SK-N-SH (cell line): ENCODE measurements at regions not wholly inside any gene's neighbourhood (a gene's known extent, or its start where the extent isn't known, plus 50 kb on each side); places are given as distances from the start of the nearest gene placed in this dataset.
A peak's percentile ranks its signal among the peaks of the same experiment; 100 is the strongest.

Experiments used
- CTCF ChIA-PET: fragments of 300-600, 350-600 bp; formaldehyde crosslinking; extraction: SDS; loops from one replicate; lab custom pipeline; 2021; lab: Yijun Ruan, JAX
- POLR2A ChIA-PET: fragments of 350-600 bp; sonication (Branson Sonifier 250); formaldehyde crosslinking; extraction: SDS; loops from one replicate; lab custom pipeline; 2020; ENCODE audit warnings: antibody characterized with exemption, inconsistent platforms; lab: Yijun Ruan, JAX
- DNase-seq: peaks from one replicate; pipeline ENCODE4 v3.0.0; 2012
- H2AFZ ChIP-seq: fragments of 200-600 bp; sonication (generic); 2 replicates; pipeline ENCODE4 v1.8.1; 2016; ENCODE audit warnings: antibody characterized with exemption, mild to moderate bottlenecking, low read depth
- H3F3A ChIP-seq: fragments of 200-600 bp; sonication (generic); replicated peaks from 2 replicates; pipeline ENCODE3; 2016; ENCODE audit warnings: antibody characterized with exemption, mild to moderate bottlenecking; ENCODE audit not compliant: insufficient read depth
- H3K27ac ChIP-seq, 2 experiments: fragments of 200-500 bp in 1 of 2; fragments of 200-600 bp in 1 of 2; sonication (Bioruptor generic) in 1 of 2; sonication (generic), shearing (Covaris generic) in 1 of 2; 2 replicates each; pipeline versions ENCODE4 v1.5.1 to v1.6.1; 2014 to 2016; ENCODE audit warnings: low read depth in 2 of 2, inconsistent platforms in 1 of 2, low read length in 1 of 2, mild to moderate bottlenecking in 1 of 2, mixed read lengths in 1 of 2
- H3K27me3 ChIP-seq: fragments of 200-600 bp; sonication (generic), shearing (Covaris generic); 2 replicates; pipeline ENCODE4 v1.6.1; 2016; ENCODE audit warnings: mixed run types; ENCODE audit not compliant: insufficient read depth
- H3K36me3 ChIP-seq, 2 experiments: fragments of 200-500 bp in 1 of 2; fragments of 200-600 bp in 1 of 2; sonication (Bioruptor generic) in 1 of 2; sonication (generic) in 1 of 2; replicated peaks in 1 of 2; 2 replicates each; pipeline versions ENCODE3 to v1.5.1; 2014 to 2016; ENCODE audit warnings: low read length in 1 of 2, mild to moderate bottlenecking in 1 of 2; ENCODE audit not compliant: insufficient read depth in 2 of 2, control insufficient read depth in 1 of 2
- H3K4me1 ChIP-seq, 2 experiments: fragments of 200-500 bp in 1 of 2; fragments of 200-600 bp in 1 of 2; sonication (Bioruptor generic) in 1 of 2; sonication (generic), shearing (Covaris generic) in 1 of 2; 2 replicates each; pipeline versions ENCODE4 v1.5.1 to v1.6.1; 2014 to 2016; ENCODE audit warnings: low read depth in 1 of 2, low read length in 1 of 2, mixed run types in 1 of 2; ENCODE audit not compliant: insufficient read depth in 2 of 2, control insufficient read depth in 1 of 2
- H3K4me2 ChIP-seq: fragments of 200-600 bp; sonication (generic), shearing (Covaris generic); 2 replicates; pipeline ENCODE4 v1.6.1; 2017; ENCODE audit warnings: mixed run types
- H3K4me3 ChIP-seq, 2 experiments: fragments of 200-500 bp in 1 of 2; fragments of 200-600 bp in 1 of 2; sonication (Bioruptor generic) in 1 of 2; sonication (generic), shearing (Covaris generic) in 1 of 2; 2 replicates each; pipeline versions ENCODE4 v1.5.1 to v1.8.1; 2014 to 2016; ENCODE audit warnings: low read depth in 2 of 2, inconsistent platforms in 1 of 2, low read length in 1 of 2, mild to moderate bottlenecking in 1 of 2, mixed read lengths in 1 of 2, moderate library complexity in 1 of 2
- H3K79me2 ChIP-seq: fragments of 200-600 bp; sonication (generic); 2 replicates; pipeline ENCODE4 v1.8.1; 2017; ENCODE audit warnings: mild to moderate bottlenecking; ENCODE audit not compliant: insufficient read depth
- H3K9ac ChIP-seq: fragments of 200-600 bp; sonication (generic); 2 replicates; pipeline ENCODE4 v1.6.1; 2017; ENCODE audit warnings: mixed run types
- H3K9me2 ChIP-seq: fragments of 200-600 bp; sonication (generic); 2 replicates; pipeline ENCODE4 v1.6.1; 2017; ENCODE audit warnings: mixed run types
- H3K9me3 ChIP-seq: fragments of 200-600 bp; sonication (generic); 2 replicates; pipeline ENCODE4 v1.6.1; 2017; ENCODE audit warnings: mixed run types, mild to moderate bottlenecking, moderate library complexity
- H4K20me1 ChIP-seq: fragments of 200-600 bp; sonication (generic); 2 replicates; pipeline ENCODE4 v1.6.1; 2017; ENCODE audit warnings: mild to moderate bottlenecking, mixed run types; ENCODE audit not compliant: insufficient read depth
- MAX ChIP-seq: IDR thresholded peaks from 2 replicates; pipeline ENCODE4 v1.4.0; 2012; ENCODE audit warnings: low read depth
- MEF2A ChIP-seq: IDR thresholded peaks from 2 replicates; pipeline ENCODE4 v1.4.0; 2012; ENCODE audit warnings: low read depth, borderline replicate concordance
- REST ChIP-seq: IDR thresholded peaks from 2 replicates; pipeline ENCODE4 v1.6.1; 2012; ENCODE audit warnings: mild to moderate bottlenecking, low read depth, low read length, moderate library complexity
- RFX5 ChIP-seq: IDR thresholded peaks from 2 replicates; pipeline ENCODE4 v1.6.1; 2012; ENCODE audit warnings: mild to moderate bottlenecking, improper control_type of control experiment, low read length
- SIN3A ChIP-seq: IDR thresholded peaks from 2 replicates; pipeline ENCODE4 v1.6.1; 2012; ENCODE audit warnings: low read depth, mild to moderate bottlenecking, low read length, moderate library complexity, borderline replicate concordance
- USF1 ChIP-seq: IDR thresholded peaks from 2 replicates; pipeline ENCODE4 v1.4.0; 2012; ENCODE audit warnings: low read depth, borderline replicate concordance
- YY1 ChIP-seq: IDR thresholded peaks from 2 replicates; pipeline ENCODE4 v1.4.0; 2012; ENCODE audit warnings: low read depth, mild to moderate bottlenecking
- WGBS: methylation state at CpG from one replicate; pipeline ENCODE4 v1.1.6; 2017; ENCODE audit warnings: low lambda C conversion rate; 5-methylcytosine and 5-hydroxymethylcytosine counted together
- TF ChIP-seq, protein P1 (sequence below): fragments of 200-600 bp; sonication (generic); IDR thresholded peaks from 2 replicates; pipeline ENCODE4 v1.6.1; 2017; ENCODE audit warnings: antibody characterized with exemption, mild to moderate bottlenecking, moderate library complexity

- Histone ChIP-seq H3K9me3 (no peaks in the 10 kb centered on the region), H3K9me2 (no peaks in the 10 kb centered on the region), H3K79me2 (no peaks in the 10 kb centered on the region), H3K4me3 (no peak overlapping the region), H3K27me3 (no peaks in the 10 kb centered on the region), H3K4me1 (no peaks in the 10 kb centered on the region), H2AFZ (no peak overlapping the region), H3K27ac (no peak overlapping the region), H4K20me1 (no peaks in the 10 kb centered on the region), H3F3A (no peaks in the 10 kb centered on the region), H3K4me2 (no peak overlapping the region), H3K9ac (no peak overlapping the region), H3K36me3 (no peaks in the 10 kb centered on the region)
- TF ChIP-seq, protein P1, sequence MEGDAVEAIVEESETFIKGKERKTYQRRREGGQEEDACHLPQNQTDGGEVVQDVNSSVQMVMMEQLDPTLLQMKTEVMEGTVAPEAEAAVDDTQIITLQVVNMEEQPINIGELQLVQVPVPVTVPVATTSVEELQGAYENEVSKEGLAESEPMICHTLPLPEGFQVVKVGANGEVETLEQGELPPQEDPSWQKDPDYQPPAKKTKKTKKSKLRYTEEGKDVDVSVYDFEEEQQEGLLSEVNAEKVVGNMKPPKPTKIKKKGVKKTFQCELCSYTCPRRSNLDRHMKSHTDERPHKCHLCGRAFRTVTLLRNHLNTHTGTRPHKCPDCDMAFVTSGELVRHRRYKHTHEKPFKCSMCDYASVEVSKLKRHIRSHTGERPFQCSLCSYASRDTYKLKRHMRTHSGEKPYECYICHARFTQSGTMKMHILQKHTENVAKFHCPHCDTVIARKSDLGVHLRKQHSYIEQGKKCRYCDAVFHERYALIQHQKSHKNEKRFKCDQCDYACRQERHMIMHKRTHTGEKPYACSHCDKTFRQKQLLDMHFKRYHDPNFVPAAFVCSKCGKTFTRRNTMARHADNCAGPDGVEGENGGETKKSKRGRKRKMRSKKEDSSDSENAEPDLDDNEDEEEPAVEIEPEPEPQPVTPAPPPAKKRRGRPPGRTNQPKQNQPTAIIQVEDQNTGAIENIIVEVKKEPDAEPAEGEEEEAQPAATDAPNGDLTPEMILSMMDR = 0 out of 2 replicates have a peak, but pooled peaks have one; percentile 26
- TF ChIP-seq SIN3A = no peak
- POLR2A ChIA-PET = no interaction called here
- 33% methylated on average over 1 of the region's 1 CpG for WGBS
- no peak for DNase-seq
- CTCF ChIA-PET = no interaction called here
Observed at GRCh38 chr4:71113294-71113693, 119.8 kb downstream of the DCK start.

DNA sequence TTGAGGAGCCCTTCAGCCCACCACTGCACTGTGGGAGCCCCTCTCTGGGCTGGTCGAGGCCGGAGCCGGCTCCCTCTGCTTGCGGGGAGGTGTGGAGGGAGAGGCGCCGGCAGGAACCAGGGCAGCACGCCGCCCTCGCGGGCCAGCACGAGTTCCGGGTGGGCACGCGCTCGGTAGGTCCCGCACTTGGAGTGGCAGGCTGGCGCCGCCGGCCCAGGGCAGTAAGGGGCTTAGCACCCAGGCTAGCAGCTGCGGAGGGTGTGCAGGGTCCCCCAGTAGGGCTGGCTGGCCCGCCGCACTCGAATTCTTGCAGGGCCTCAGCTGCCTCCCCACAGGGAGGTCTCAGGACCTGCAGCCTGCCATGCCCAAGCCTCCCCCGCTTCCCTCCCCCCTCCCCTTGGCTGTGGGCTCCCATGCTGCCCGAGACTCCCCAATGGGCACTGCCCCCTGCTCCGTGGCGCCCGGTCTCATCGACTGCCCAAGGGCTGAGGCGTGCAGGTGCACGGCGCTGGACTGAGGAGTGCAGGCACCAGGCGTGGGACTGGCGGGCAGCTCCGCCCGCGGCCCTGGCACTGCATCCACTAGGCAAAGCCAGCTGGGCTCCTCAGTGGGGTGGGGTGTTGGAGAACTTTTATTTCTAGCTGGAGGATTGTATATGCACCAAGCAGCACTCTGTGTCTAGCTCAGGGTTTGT lies 127.5 kb downstream of the DCK start:
- no peaks in the 10 kb centered on the region for H3F3A ChIP-seq
- no peak overlapping the region for H3K9ac ChIP-seq
- no peak overlapping the region for H3K4me3 ChIP-seq
- H3K79me2 ChIP-seq = no peaks in the 10 kb centered on the region
- H2AFZ ChIP-seq = no peak overlapping the region
- H3K9me3 ChIP-seq = no peaks in the 10 kb centered on the region
- DNase-seq = no peak
- ChIA-PET POLR2A (no interaction called here), CTCF (no interaction called here)
- H3K4me2 ChIP-seq = no peak overlapping the region
- no peaks in the 10 kb centered on the region for H3K9me2 ChIP-seq
- H4K20me1 ChIP-seq = no peaks in the 10 kb centered on the region
- TF ChIP-seq RFX5 = no peak
- no peak for TF ChIP-seq USF1
- TF ChIP-seq, protein P1 = no peak
- TF ChIP-seq YY1 = no peak
- no peak for TF ChIP-seq MEF2A
- TF ChIP-seq REST = no peak
- no peak for TF ChIP-seq MAX
- WGBS = 89% methylated on average over 3 of the region's 37 CpGs
- no peak overlapping the region for H3K27ac ChIP-seq
- H3K4me1 ChIP-seq = no peaks in the 10 kb centered on the region
- no peaks in the 10 kb centered on the region for H3K27me3 ChIP-seq
- H3K36me3 ChIP-seq = no peaks in the 10 kb centered on the region
